ENCODE measurements at regions not wholly inside any gene's neighbourhood (a gene's known extent, or its start where the extent isn't known, plus 50 kb on each side); places are given as distances from the start of the nearest gene placed in this dataset.

- POLR2A ChIA-PET, result no interaction called here
- intact Hi-C loops (cut with micrococcal nuclease; ENCODE audit: unreplicated experiment), result no loop called here
Observed at GRCh38 chr2:51224790-51225189, 192.9 kb upstream of the NRXN1 start.

More at GRCh38 chr2:51224790-51225189, 192.9 kb upstream of the NRXN1 start:
- no peaks in the 10 kb centered on the region for H3K9me3 ChIP-seq (replicated peaks; ENCODE audit: control insufficient read depth, insufficient read depth, low read length)
- in situ Hi-C loops (cut with MboI), result no loop called here
- no TSS peak for BruUV-seq (replicated peaks)
- TF ChIP-seq CBFB (IDR thresholded peaks at IDR 0.05; ENCODE audit: low read depth) (no peak), IKZF2 (IDR thresholded peaks at IDR 0.05) (no peak), BCL11A (IDR thresholded peaks at IDR 0.05; ENCODE audit: low read depth, low read length) (no peak), ATF2 (IDR thresholded peaks at IDR 0.05; ENCODE audit: low read length) (no peak), SPI1 (IDR thresholded peaks at IDR 0.05; ENCODE audit: borderline replicate concordance, insufficient read depth, low read depth, low read length) (no peak), SREBF2 (IDR thresholded peaks at IDR 0.05; ENCODE audit: low read length) (no peak), ELK1 (IDR thresholded peaks at IDR 0.05; ENCODE audit: low read depth, low read length) (no peak)
- TF ChIP-seq, protein P1, sequence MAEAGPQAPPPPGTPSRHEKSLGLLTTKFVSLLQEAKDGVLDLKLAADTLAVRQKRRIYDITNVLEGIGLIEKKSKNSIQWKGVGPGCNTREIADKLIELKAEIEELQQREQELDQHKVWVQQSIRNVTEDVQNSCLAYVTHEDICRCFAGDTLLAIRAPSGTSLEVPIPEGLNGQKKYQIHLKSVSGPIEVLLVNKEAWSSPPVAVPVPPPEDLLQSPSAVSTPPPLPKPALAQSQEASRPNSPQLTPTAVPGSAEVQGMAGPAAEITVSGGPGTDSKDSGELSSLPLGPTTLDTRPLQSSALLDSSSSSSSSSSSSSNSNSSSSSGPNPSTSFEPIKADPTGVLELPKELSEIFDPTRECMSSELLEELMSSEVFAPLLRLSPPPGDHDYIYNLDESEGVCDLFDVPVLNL (IDR thresholded peaks at IDR 0.05; ENCODE audit: low read depth, low read length), result no peak
- TF ChIP-seq, protein P2, sequence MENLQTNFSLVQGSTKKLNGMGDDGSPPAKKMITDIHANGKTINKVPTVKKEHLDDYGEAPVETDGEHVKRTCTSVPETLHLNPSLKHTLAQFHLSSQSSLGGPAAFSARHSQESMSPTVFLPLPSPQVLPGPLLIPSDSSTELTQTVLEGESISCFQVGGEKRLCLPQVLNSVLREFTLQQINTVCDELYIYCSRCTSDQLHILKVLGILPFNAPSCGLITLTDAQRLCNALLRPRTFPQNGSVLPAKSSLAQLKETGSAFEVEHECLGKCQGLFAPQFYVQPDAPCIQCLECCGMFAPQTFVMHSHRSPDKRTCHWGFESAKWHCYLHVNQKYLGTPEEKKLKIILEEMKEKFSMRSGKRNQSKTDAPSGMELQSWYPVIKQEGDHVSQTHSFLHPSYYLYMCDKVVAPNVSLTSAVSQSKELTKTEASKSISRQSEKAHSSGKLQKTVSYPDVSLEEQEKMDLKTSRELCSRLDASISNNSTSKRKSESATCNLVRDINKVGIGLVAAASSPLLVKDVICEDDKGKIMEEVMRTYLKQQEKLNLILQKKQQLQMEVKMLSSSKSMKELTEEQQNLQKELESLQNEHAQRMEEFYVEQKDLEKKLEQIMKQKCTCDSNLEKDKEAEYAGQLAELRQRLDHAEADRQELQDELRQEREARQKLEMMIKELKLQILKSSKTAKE (IDR thresholded peaks at IDR 0.05; ENCODE audit: low read depth, poor library complexity, severe bottlenecking), result no peak
- TF ChIP-seq, protein P3, sequence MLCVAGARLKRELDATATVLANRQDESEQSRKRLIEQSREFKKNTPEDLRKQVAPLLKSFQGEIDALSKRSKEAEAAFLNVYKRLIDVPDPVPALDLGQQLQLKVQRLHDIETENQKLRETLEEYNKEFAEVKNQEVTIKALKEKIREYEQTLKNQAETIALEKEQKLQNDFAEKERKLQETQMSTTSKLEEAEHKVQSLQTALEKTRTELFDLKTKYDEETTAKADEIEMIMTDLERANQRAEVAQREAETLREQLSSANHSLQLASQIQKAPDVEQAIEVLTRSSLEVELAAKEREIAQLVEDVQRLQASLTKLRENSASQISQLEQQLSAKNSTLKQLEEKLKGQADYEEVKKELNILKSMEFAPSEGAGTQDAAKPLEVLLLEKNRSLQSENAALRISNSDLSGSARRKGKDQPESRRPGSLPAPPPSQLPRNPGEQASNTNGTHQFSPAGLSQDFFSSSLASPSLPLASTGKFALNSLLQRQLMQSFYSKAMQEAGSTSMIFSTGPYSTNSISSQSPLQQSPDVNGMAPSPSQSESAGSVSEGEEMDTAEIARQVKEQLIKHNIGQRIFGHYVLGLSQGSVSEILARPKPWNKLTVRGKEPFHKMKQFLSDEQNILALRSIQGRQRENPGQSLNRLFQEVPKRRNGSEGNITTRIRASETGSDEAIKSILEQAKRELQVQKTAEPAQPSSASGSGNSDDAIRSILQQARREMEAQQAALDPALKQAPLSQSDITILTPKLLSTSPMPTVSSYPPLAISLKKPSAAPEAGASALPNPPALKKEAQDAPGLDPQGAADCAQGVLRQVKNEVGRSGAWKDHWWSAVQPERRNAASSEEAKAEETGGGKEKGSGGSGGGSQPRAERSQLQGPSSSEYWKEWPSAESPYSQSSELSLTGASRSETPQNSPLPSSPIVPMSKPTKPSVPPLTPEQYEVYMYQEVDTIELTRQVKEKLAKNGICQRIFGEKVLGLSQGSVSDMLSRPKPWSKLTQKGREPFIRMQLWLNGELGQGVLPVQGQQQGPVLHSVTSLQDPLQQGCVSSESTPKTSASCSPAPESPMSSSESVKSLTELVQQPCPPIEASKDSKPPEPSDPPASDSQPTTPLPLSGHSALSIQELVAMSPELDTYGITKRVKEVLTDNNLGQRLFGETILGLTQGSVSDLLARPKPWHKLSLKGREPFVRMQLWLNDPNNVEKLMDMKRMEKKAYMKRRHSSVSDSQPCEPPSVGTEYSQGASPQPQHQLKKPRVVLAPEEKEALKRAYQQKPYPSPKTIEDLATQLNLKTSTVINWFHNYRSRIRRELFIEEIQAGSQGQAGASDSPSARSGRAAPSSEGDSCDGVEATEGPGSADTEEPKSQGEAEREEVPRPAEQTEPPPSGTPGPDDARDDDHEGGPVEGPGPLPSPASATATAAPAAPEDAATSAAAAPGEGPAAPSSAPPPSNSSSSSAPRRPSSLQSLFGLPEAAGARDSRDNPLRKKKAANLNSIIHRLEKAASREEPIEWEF (IDR thresholded peaks at IDR 0.05; ENCODE audit: insufficient replicate concordance, low read depth, low read length), result no peak
- H3K4me3 ChIP-seq, result no peak overlapping the region
- no peaks in the 10 kb centered on the region for H4K20me1 ChIP-seq (ENCODE audit: control insufficient read depth, insufficient read depth)
- DNase-seq (ENCODE audit: low read depth, low spot score), result no peak
- no peak for FAIRE-seq
- no peak overlapping the region for H3K27ac ChIP-seq (ENCODE audit: control insufficient read depth, insufficient read depth)
- no peaks in the 10 kb centered on the region for H3K36me3 ChIP-seq (ENCODE audit: control insufficient read depth in 2 of 2, insufficient read depth in 2 of 2, low read length in 1 of 2)
- ChIA-PET SMC1A (ENCODE audit: uncharacterized antibody, unreplicated experiment) (no interaction called here), CTCF (no interaction called here), RAD21 (ENCODE audit: unreplicated experiment) (no interaction called here)
- no peaks in the 10 kb centered on the region for H3K79me2 ChIP-seq (ENCODE audit: control insufficient read depth, insufficient read depth, low read length)
- no peaks in the 10 kb centered on the region for H3K4me1 ChIP-seq (ENCODE audit: control insufficient read depth, insufficient read depth, low read length)
- H3K9ac ChIP-seq (ENCODE audit: control insufficient read depth, insufficient read depth, low read length), result no peak overlapping the region
- no peak overlapping the region for H3K4me2 ChIP-seq (ENCODE audit: control insufficient read depth, insufficient read depth)
- no peak overlapping the region for H2AFZ ChIP-seq (ENCODE audit: control insufficient read depth, low read depth, low read length)
- no peak for ATAC-seq
- H3K27me3 ChIP-seq (replicated peaks in 1 of 2; ENCODE audit: control insufficient read depth in 2 of 2, insufficient read depth in 2 of 2, low read length in 1 of 2), result no peaks in the 10 kb centered on the region
